AG04450 (cell line): ENCODE measurements at regions not wholly inside any gene's neighbourhood (a gene's known extent, or its start where the extent isn't known, plus 50 kb on each side); places are given as distances from the start of the nearest gene placed in this dataset.

Experiments
- CTCF ChIA-PET: fragments of 300-600, 350-600 bp; formaldehyde crosslinking; extraction: SDS; loops from one replicate; lab custom pipeline; 2022; ENCODE audit warnings: antibody characterized with exemption, inconsistent platforms; lab: Charles Lee
- POLR2A ChIA-PET: fragments of 350-600 bp; formaldehyde crosslinking; extraction: SDS; loops from one replicate; lab custom pipeline; 2021; ENCODE audit warnings: antibody characterized with exemption, inconsistent platforms; lab: Yijun Ruan, JAX
- DNase-seq: peaks from one replicate; pipeline ENCODE4 v3.0.0-alpha.2; 2011; ENCODE audit warnings: low read depth, low spot score
- H3K27ac ChIP-seq: one replicate; pipeline ENCODE4 v1.5.1; 2012; ENCODE audit warnings: low read depth, low read length, control low read depth
- H3K27me3 ChIP-seq: one replicate; pipeline ENCODE4 v1.6.0; 2012; ENCODE audit warnings: low read length; ENCODE audit not compliant: control insufficient read depth, insufficient read depth
- H3K4me3 ChIP-seq: 2 replicates; pipeline ENCODE4 v1.5.1; 2011; ENCODE audit warnings: mild to moderate bottlenecking, low read depth, low read length, control low read depth
- H3K9me3 ChIP-seq: 2 replicates; pipeline ENCODE4 v1.5.1; 2012; ENCODE audit warnings: low read length; ENCODE audit not compliant: control insufficient read depth, insufficient read depth
- CTCF ChIP-seq: IDR thresholded peaks from 2 replicates; pipeline ENCODE4 v1.5.1; 2011; ENCODE audit warnings: low read depth, low read length, control low read depth, inconsistent platforms

DNA sequence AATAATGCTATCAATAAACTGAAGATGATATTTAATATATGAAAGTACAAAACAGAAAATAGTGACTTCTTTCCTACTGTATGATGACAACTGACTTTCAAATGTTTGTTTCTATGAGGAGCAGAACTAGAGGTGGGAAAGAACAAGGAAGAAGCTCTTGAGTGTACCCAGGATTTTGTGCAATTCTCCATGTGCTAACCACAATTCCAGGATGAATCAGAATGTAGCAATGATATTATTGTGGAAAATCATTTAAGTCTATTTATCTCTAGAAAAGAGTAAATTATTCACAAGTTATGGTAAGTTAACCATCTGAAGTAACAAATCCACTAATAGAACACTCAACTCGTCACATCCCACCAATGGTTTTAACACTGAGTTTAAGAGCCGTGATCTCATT is 324.1 kb upstream of the EMCN start:
- no peak for TF ChIP-seq CTCF
- ChIA-PET CTCF (no interaction called here), POLR2A (no interaction called here)
- no peaks in the 10 kb centered on the region for H3K9me3 ChIP-seq
- no peaks in the 10 kb centered on the region for H3K27me3 ChIP-seq
- H3K4me3 ChIP-seq, result no peak overlapping the region
- no peak for DNase-seq
- H3K27ac ChIP-seq, result no peak overlapping the region

DNA sequence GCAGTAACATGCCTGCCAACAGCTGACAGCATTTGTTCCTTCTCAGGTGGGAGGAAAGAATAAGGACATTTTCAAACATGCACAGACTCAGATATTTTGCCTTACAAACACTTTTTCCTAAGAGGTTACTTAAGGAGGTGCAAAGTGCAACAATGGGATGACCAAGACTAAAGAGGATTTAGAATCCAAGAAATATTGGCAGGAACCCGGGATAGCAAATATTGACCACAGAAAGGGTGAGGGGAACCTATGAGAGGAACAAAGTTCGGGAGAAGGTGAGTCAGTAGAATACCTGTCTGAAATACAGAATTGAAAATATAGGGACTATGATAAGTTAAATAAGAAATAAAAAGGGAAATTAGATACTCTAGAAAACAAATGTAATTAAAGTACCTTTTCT is 321.9 kb upstream of the EMCN start:
- no peaks in the 10 kb centered on the region for H3K27me3 ChIP-seq
- CTCF ChIA-PET, result no interaction called here
- no peaks in the 10 kb centered on the region for H3K9me3 ChIP-seq
- no peak for DNase-seq
- H3K4me3 ChIP-seq, result no peak overlapping the region
- POLR2A ChIA-PET, result no interaction called here
- no peak for TF ChIP-seq CTCF
- H3K27ac ChIP-seq, result no peak overlapping the region

DNA sequence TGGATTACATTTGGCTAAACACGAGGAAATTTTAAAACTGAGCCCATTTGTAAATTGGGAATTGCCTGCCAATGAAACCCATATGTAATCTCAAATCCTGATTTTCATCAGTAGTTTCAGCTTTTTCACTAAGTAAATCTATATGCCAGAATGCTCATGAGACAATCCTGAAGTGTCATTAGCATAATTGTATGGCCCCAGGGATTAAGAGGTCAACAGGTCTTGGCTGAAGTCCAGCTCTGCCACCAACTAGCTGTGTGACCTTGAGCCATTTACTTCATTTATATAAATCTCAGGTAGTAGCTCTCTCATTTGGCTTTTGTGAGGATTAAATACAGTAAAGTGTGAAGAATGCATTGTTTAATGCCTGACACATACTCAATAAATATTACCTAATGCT is 320.5 kb upstream of the EMCN start:
- ChIA-PET POLR2A (no interaction called here), CTCF (no interaction called here)
- no peak for DNase-seq
- Histone ChIP-seq H3K27me3 (no peaks in the 10 kb centered on the region), H3K9me3 (no peaks in the 10 kb centered on the region), H3K27ac (no peak overlapping the region), H3K4me3 (no peak overlapping the region)
- no peak for TF ChIP-seq CTCF

GRCh38 chr4:100836929-100837328 is 319.1 kb upstream of the EMCN start:
- CTCF ChIA-PET, result interaction anchor here (1.2 kb wide), 1 partner anchor 894 kb away, joined by 3 read pairs; no protein-coding TSS in a partner anchor
- H3K27ac ChIP-seq, result no peak overlapping the region
- H3K9me3 ChIP-seq, result no peaks in the 10 kb centered on the region
- no peak for DNase-seq
- POLR2A ChIA-PET, result no interaction called here
- no peaks in the 10 kb centered on the region for H3K27me3 ChIP-seq
- no peak overlapping the region for H3K4me3 ChIP-seq
- no peak for TF ChIP-seq CTCF

- no peak overlapping the region for H3K27ac ChIP-seq
- H3K4me3 ChIP-seq, result no peak overlapping the region
- no peak for TF ChIP-seq CTCF
- ChIA-PET CTCF (no interaction called here), POLR2A (no interaction called here)
- H3K9me3 ChIP-seq, result no peaks in the 10 kb centered on the region
- no peaks in the 10 kb centered on the region for H3K27me3 ChIP-seq
- DNase-seq, result no peak
Measured at GRCh38 chr4:100834616-100835015, 316.8 kb upstream of the EMCN start.
